D721Med (cell line): ENCODE measurements at regions not wholly inside any gene's neighbourhood (a gene's known extent, or its start where the extent isn't known, plus 50 kb on each side); places are given as distances from the start of the nearest gene placed in this dataset.
"Not testable (repeated sequence)": the region's sequence is repeated elsewhere in the genome, so short reads cannot be mapped to it uniquely, and the experiment has no call there.

Experiments
- DNase-seq: peaks from one replicate; pipeline ENCODE4 v3.0.0; 2011; ENCODE audit warnings: low spot score; ENCODE audit not compliant: insufficient read length
- FAIRE-seq: peaks from 2 replicates; lab custom pipeline; 2011; peaks lifted over from hg19 to GRCh38; lab: Jason Lieb, UNC
- TF ChIP-seq, protein P1 (sequence below): IDR thresholded peaks from 2 replicates; pipeline ENCODE4 v1.5.1; 2012; ENCODE audit warnings: mild to moderate bottlenecking, control low read depth; ENCODE audit not compliant: insufficient read depth; ENCODE audit errors: missing control alignments

DNA sequence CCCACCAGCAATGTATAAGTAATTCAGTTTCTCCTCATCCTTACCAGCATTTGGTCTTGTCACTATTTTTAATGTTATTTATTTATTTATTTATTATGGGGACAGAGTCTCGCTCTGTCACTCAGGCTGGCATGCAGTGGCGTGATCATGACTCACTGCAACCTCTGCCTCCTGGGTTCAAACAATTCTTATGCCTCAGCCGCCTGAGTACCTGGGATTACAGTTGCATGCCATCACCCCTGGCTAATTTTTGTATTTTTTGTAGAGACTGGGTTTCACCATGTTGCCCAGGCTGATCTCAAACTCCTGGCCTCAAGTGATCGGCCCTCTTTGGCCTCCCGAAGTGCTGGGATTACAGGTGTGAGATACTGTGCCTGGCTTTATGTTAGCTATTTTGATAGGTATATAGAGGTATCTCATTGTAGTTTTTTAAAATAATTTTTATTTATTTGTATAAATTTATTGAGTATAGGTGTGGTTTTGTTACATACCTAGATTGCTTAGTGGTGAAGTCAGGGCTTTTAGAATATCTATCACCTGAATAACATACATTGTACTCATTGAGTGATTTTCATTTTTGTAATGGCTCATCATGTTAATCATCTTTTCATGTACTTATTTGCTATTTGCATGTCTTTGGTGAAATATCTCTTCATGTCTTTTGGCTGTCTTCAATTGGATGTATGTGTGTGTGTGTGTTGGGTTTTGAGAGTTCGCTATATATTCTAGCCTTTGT, 53.3 kb downstream of the TANC2 start:
- no peak for FAIRE-seq
- TF ChIP-seq, protein P1, sequence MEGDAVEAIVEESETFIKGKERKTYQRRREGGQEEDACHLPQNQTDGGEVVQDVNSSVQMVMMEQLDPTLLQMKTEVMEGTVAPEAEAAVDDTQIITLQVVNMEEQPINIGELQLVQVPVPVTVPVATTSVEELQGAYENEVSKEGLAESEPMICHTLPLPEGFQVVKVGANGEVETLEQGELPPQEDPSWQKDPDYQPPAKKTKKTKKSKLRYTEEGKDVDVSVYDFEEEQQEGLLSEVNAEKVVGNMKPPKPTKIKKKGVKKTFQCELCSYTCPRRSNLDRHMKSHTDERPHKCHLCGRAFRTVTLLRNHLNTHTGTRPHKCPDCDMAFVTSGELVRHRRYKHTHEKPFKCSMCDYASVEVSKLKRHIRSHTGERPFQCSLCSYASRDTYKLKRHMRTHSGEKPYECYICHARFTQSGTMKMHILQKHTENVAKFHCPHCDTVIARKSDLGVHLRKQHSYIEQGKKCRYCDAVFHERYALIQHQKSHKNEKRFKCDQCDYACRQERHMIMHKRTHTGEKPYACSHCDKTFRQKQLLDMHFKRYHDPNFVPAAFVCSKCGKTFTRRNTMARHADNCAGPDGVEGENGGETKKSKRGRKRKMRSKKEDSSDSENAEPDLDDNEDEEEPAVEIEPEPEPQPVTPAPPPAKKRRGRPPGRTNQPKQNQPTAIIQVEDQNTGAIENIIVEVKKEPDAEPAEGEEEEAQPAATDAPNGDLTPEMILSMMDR = no peak
- DNase-seq = no peak

DNA sequence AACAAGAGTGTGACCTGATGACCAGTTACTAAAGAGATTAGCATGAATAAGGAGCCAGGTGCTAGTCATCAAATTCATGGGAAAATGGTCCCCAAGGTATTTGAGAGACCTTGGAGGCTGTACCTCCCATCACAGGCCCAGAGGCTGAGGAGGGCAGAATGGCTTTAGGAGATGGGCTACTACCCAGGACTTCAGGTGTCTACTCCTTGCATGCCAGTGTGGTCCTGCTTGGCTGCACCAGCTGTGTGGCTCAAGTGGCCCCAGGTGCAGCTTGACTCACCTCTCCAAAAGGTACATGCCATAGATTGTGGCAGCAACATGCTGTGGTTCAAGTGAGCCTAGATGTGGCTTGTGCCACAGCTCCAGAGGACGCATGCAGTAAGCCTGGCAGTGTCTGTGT, 56.5 kb downstream of the TANC2 start:
- DNase-seq (no peak), FAIRE-seq (no peak)
- TF ChIP-seq, protein P1 = no peak

GRCh38 chr17:63023049-63023448, 57.0 kb downstream of the TANC2 start:
- TF ChIP-seq, protein P1 = no peak
- FAIRE-seq (no peak), DNase-seq (no peak)

DNA sequence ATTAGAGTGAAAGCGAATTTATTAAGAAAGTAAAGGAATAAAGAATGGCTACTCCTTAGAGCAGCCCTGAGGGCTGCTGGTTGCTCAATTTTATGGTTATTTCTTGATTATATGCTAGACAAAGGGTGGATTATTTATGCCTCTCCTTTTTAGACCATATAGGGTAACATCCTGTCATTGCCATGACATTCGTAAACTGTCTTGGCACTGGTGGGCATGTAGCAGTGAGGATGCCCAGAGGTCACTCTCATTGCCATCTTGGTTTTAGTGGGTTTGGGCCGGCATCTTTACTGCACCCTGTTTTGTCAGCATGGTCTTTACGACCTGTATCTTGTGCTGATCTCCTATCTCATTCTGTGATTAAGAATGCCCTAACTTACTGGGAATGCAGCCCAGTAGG, 58.2 kb downstream of the TANC2 start:
- DNase-seq (no peak), FAIRE-seq (no peak)
- TF ChIP-seq, protein P1 = no peak

- TF ChIP-seq, protein P1 = no peak
- DNase-seq = no peak
- no peak for FAIRE-seq
These were observed 58.7 kb downstream of the TANC2 start for GRCh38 chr17:63024716-63025115.

- not testable (repeated sequence) for FAIRE-seq, DNase-seq
These were observed 59.6 kb downstream of the TANC2 start for GRCh38 chr17:63025637-63026036.

DNA sequence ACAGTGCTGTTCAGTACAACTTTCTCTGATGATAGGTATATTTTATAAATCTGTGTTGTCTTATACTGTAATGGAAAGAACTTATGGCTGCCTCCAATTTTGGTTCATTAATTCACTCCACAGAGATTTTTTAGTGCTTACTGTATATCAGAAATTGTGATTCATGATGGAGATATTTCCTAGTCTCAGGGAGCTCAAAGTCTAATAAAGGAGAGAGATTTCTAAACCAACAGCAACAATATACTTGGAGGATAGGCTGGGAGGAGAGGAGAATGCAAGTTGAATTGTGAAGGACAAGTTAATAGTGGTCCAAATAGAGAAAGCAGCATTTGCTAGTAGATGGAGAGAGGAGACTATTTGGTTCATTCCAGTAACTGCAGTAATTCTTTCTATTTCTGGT, 63.5 kb downstream of the TANC2 start:
- FAIRE-seq (no peak), DNase-seq (no peak)
- TF ChIP-seq, protein P1 = no peak

DNA sequence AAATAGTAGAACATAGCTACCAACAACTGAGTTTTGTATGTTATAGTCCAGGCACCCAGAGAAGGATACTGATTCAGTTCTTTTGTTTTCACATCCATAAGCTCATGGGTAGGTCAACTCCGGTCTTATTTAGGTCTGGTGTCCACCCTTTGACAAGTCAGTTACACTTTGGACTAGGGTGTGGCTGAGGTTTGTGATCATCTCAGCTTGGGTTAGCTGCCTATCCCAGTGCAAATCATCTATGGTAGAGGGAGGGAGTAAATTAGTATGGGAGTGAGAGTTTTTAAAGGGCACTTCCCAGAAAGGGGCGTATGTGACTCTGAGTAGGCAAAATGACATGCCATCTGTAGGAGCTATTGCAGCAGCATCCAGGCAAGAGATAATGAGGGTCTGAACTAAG, 66.1 kb downstream of the TANC2 start:
- DNase-seq (no peak), FAIRE-seq (no peak)
- TF ChIP-seq, protein P1 = no peak
